H9 (cell line): ENCODE measurements at regions not wholly inside any gene's neighbourhood (a gene's known extent, or its start where the extent isn't known, plus 50 kb on each side); places are given as distances from the start of the nearest gene placed in this dataset.

Experiments used
- DNase-seq: peaks from one replicate; pipeline ENCODE4 v3.0.0-alpha.2; 2017
- H2AFZ ChIP-seq: one replicate; pipeline ENCODE4 v1.6.1; 2013; ENCODE audit warnings: mild to moderate bottlenecking, low read length, control low read depth, moderate library complexity
- H2AK5ac ChIP-seq: 2 replicates; pipeline ENCODE4 v1.6.1; 2013; ENCODE audit warnings: low read length, control low read depth, mixed read lengths; ENCODE audit not compliant: insufficient read length
- H2BK120ac ChIP-seq: one replicate; pipeline ENCODE4 v1.6.1; 2013; ENCODE audit warnings: low read depth, mild to moderate bottlenecking, low read length, control low read depth, inconsistent platforms; ENCODE audit not compliant: poor library complexity, severe bottlenecking
- H2BK12ac ChIP-seq: 2 replicates; pipeline ENCODE4 v1.6.1; 2013; ENCODE audit warnings: low read length, control low read depth, mixed read lengths, low read depth; ENCODE audit not compliant: insufficient read length
- H2BK15ac ChIP-seq: 2 replicates; pipeline ENCODE4 v1.6.1; 2013; ENCODE audit warnings: low read depth, low read length, control low read depth
- H2BK20ac ChIP-seq: one replicate; pipeline ENCODE4 v1.6.1; 2013; ENCODE audit warnings: low read depth, mild to moderate bottlenecking, low read length, control low read depth, inconsistent platforms; ENCODE audit not compliant: poor library complexity, severe bottlenecking
- H2BK5ac ChIP-seq: 2 replicates; pipeline ENCODE4 v1.6.1; 2013; ENCODE audit warnings: low read length, control low read depth, mixed read lengths; ENCODE audit not compliant: insufficient read length
- H3K14ac ChIP-seq: 2 replicates; pipeline ENCODE4 v1.6.1; 2013; ENCODE audit warnings: low read length, control low read depth; ENCODE audit not compliant: insufficient read depth
- H3K18ac ChIP-seq: 2 replicates; pipeline ENCODE4 v1.6.1; 2013; ENCODE audit warnings: low read depth, mild to moderate bottlenecking, mixed read lengths, low read length, control low read depth; ENCODE audit not compliant: insufficient read length
- H3K23ac ChIP-seq: 2 replicates; pipeline ENCODE4 v1.6.1; 2013; ENCODE audit warnings: low read length, control low read depth, mixed read lengths, low read depth; ENCODE audit not compliant: insufficient read length
- H3K23me2 ChIP-seq: 2 replicates; pipeline ENCODE4 v1.6.1; 2013; ENCODE audit warnings: low read depth, mild to moderate bottlenecking, mixed read lengths, low read length, control low read depth; ENCODE audit not compliant: insufficient read length, poor library complexity, severe bottlenecking
- H3K27ac ChIP-seq: 2 replicates; pipeline ENCODE4 v1.5.1; 2013; ENCODE audit warnings: low read length, control low read depth, mixed read lengths, low read depth; ENCODE audit not compliant: insufficient read length
- H3K27me3 ChIP-seq: 2 replicates; pipeline ENCODE4 v1.6.1; 2013; ENCODE audit warnings: low read length, control low read depth, inconsistent platforms; ENCODE audit not compliant: insufficient read depth
- H3K4ac ChIP-seq: 2 replicates; pipeline ENCODE4 v1.6.1; 2013; ENCODE audit warnings: low read depth, mild to moderate bottlenecking, control low read depth, inconsistent platforms, low read length, moderate library complexity
- H3K4me1 ChIP-seq: 2 replicates; pipeline ENCODE4 v1.6.1; 2013; ENCODE audit warnings: low read length, control low read depth, inconsistent platforms; ENCODE audit not compliant: insufficient read depth
- H3K4me2 ChIP-seq: 2 replicates; pipeline ENCODE4 v1.6.1; 2013; ENCODE audit warnings: low read length, control low read depth, mixed read lengths; ENCODE audit not compliant: insufficient read length, insufficient read depth
- H3K56ac ChIP-seq: 2 replicates; pipeline ENCODE4 v1.6.1; 2013; ENCODE audit warnings: low read depth, mild to moderate bottlenecking, mixed read lengths, low read length, control low read depth; ENCODE audit not compliant: insufficient read length
- H3K79me1 ChIP-seq: 2 replicates; pipeline ENCODE4 v1.6.1; 2013; ENCODE audit warnings: low read depth, mild to moderate bottlenecking, moderate library complexity, low read length, control low read depth, inconsistent platforms; ENCODE audit not compliant: insufficient read depth, poor library complexity, severe bottlenecking
- H3K79me2 ChIP-seq: 2 replicates; pipeline ENCODE4 v1.6.1; 2013; ENCODE audit warnings: low read length, control low read depth, inconsistent platforms; ENCODE audit not compliant: insufficient read depth
- H3K9ac ChIP-seq: 2 replicates; pipeline ENCODE4 v1.6.1; 2013; ENCODE audit warnings: low read length, control low read depth, mixed read lengths; ENCODE audit not compliant: insufficient read length; ENCODE audit errors: extremely low read depth
- H3K9me3 ChIP-seq: one replicate; pipeline ENCODE4 v1.6.1; 2013; ENCODE audit warnings: low read depth, low read length, inconsistent platforms; ENCODE audit not compliant: control insufficient read depth
- H3T11ph ChIP-seq: one replicate; pipeline ENCODE4 v1.6.1; 2013; ENCODE audit warnings: mild to moderate bottlenecking, low read length, control low read depth, inconsistent platforms
- H4K20me1 ChIP-seq: one replicate; pipeline ENCODE4 v1.6.1; 2013; ENCODE audit not compliant: control insufficient read depth, insufficient read length, insufficient read depth
- H4K5ac ChIP-seq: 2 replicates; pipeline ENCODE4 v1.6.1; 2013; ENCODE audit warnings: low read depth, mild to moderate bottlenecking, mixed read lengths, low read length, control low read depth; ENCODE audit not compliant: insufficient read length
- H4K8ac ChIP-seq: replicated peaks from 2 replicates; pipeline ENCODE4 v1.6.1; 2013; ENCODE audit warnings: low read length, control low read depth, mixed read lengths, low read depth; ENCODE audit not compliant: insufficient read length
- H4K91ac ChIP-seq: 2 replicates; pipeline ENCODE4 v1.6.1; 2013; ENCODE audit warnings: low read depth, mild to moderate bottlenecking, moderate library complexity, mixed read lengths, low read length, control low read depth; ENCODE audit not compliant: insufficient read length
- H3K27ac Mint-ChIP-seq, 3 experiments: 2 replicates in 2 of 3; 3 replicates in 1 of 3; pipeline ENCODE4 v1.8.0; 2020 to 2021; ENCODE audit warnings: mixed read lengths in 3 of 3, mild to moderate bottlenecking in 1 of 3, moderate library complexity in 1 of 3
- H3K27me3 Mint-ChIP-seq: 2 replicates; pipeline ENCODE4 v1.8.0; 2021; ENCODE audit warnings: low read depth, mild to moderate bottlenecking, moderate library complexity, mixed read lengths
- H3K36me3 Mint-ChIP-seq, 3 experiments: 2 replicates in 2 of 3; 3 replicates in 1 of 3; pipeline ENCODE4 v1.8.0; 2020 to 2021; ENCODE audit warnings: low read depth in 3 of 3, mixed read lengths in 3 of 3; ENCODE audit not compliant: insufficient read depth in 1 of 3
- H3K4me1 Mint-ChIP-seq, 2 experiments: 2 replicates each; pipeline ENCODE4 v1.8.0; 2020; ENCODE audit warnings: mixed read lengths in 2 of 2
- H3K4me3 Mint-ChIP-seq, 2 experiments: 2 replicates in 1 of 2; 3 replicates in 1 of 2; pipeline ENCODE4 v1.8.0; 2020 to 2021; ENCODE audit warnings: mild to moderate bottlenecking in 2 of 2, mixed read lengths in 2 of 2, moderate library complexity in 1 of 2
- H3K9me3 Mint-ChIP-seq, 2 experiments: 2 replicates in 1 of 2; 3 replicates in 1 of 2; pipeline ENCODE4 v1.8.0; 2020; ENCODE audit warnings: mild to moderate bottlenecking in 2 of 2, mixed read lengths in 2 of 2, moderate library complexity in 1 of 2
- WGBS: extraction: QIAGEN DNeasy Blood & Tissue Kit; methylation state at CpG from one replicate; pipeline ENCODE4 v1.1.7; 2013; ENCODE audit warnings: missing lambda C conversion rate, low lambda C conversion rate, mixed read lengths; ENCODE audit not compliant: insufficient read length; ENCODE audit errors: extremely low coverage; 5-methylcytosine and 5-hydroxymethylcytosine counted together
- TF ChIP-seq, protein P1 (sequence below): fragments of 200-600 bp; sonication (generic); conservative IDR thresholded peaks from 3 replicates; pipeline ENCODE4 v1.8.0; 2021; ENCODE audit warnings: antibody characterized with exemption, mild to moderate bottlenecking

GRCh38 chr6:66561479-66561878 lies 854.5 kb upstream of the EYS start:
- no peak overlapping the region for H3K4me2 ChIP-seq
- DNase-seq: no peak
- no peaks in the 10 kb centered on the region for H3K79me2 ChIP-seq
- Mint-ChIP-seq H3K27ac (no peak overlapping the region), H3K36me3 (peaks cover 0 to 15% (median 6%) of the 10 kb centered on the region in 3 experiments; a peak in 4 of 7 replicates), H3K4me3 (no peak overlapping the region), H3K9me3 (peaks cover 0 to 6% of the 10 kb centered on the region in 2 experiments; a peak in 3 of 5 replicates), H3K27me3 (no peaks in the 10 kb centered on the region), H3K4me1 (peaks cover 6 to 12% of the 10 kb centered on the region in 2 experiments)
- H3T11ph ChIP-seq: no peak overlapping the region
- H2BK15ac ChIP-seq: no peak overlapping the region
- no peak overlapping the region for H2BK120ac ChIP-seq
- no peaks in the 10 kb centered on the region for H3K4me1 ChIP-seq
- H3K18ac ChIP-seq: no peak overlapping the region
- no peak overlapping the region for H2BK12ac ChIP-seq
- H3K27ac ChIP-seq: no peak overlapping the region
- no peak overlapping the region for H2AFZ ChIP-seq
- no peaks in the 10 kb centered on the region for H3K27me3 ChIP-seq
- H3K9me3 ChIP-seq: no peaks in the 10 kb centered on the region
- TF ChIP-seq, protein P1, sequence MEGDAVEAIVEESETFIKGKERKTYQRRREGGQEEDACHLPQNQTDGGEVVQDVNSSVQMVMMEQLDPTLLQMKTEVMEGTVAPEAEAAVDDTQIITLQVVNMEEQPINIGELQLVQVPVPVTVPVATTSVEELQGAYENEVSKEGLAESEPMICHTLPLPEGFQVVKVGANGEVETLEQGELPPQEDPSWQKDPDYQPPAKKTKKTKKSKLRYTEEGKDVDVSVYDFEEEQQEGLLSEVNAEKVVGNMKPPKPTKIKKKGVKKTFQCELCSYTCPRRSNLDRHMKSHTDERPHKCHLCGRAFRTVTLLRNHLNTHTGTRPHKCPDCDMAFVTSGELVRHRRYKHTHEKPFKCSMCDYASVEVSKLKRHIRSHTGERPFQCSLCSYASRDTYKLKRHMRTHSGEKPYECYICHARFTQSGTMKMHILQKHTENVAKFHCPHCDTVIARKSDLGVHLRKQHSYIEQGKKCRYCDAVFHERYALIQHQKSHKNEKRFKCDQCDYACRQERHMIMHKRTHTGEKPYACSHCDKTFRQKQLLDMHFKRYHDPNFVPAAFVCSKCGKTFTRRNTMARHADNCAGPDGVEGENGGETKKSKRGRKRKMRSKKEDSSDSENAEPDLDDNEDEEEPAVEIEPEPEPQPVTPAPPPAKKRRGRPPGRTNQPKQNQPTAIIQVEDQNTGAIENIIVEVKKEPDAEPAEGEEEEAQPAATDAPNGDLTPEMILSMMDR: no peak
- no peak overlapping the region for H4K8ac ChIP-seq
- no CpG with 5 or more reads among the region's 6 CpGs for WGBS
- H4K91ac ChIP-seq: no peak overlapping the region
- H3K23ac ChIP-seq: no peak overlapping the region
- no peak overlapping the region for H2BK5ac ChIP-seq
- no peaks in the 10 kb centered on the region for H4K20me1 ChIP-seq
- no peaks in the 10 kb centered on the region for H3K23me2 ChIP-seq
- no peak overlapping the region for H2AK5ac ChIP-seq
- no peak overlapping the region for H3K9ac ChIP-seq
- H3K79me1 ChIP-seq: no peaks in the 10 kb centered on the region
- no peak overlapping the region for H3K4ac ChIP-seq
- no peak overlapping the region for H2BK20ac ChIP-seq
- H3K56ac ChIP-seq: no peak overlapping the region
- H4K5ac ChIP-seq: no peak overlapping the region
- H3K14ac ChIP-seq: no peak overlapping the region
